ENCODE measurements at regions not wholly inside any gene's neighbourhood (a gene's known extent, or its start where the extent isn't known, plus 50 kb on each side); places are given as distances from the start of the nearest gene placed in this dataset.

DNA sequence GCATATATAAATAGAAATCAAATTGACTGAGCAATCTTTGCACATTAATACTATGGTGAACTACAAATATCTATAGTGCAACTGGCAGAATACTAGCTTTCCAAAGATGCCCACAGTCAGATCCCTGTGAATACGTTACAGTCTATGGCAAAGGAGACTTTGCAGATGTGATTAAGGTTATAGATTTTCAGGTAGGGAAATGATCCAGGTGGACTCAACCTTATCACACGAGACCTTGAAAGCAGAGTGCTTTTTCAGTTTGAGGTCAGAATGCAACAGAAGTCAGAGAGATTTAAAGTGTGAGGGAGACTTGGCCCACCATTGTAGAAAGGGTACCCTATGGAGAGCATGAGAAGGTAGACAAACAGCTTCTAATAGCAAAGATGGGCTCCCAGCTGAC is 122.6 kb downstream of the TRIB2 start:
- TF ChIP-seq, protein P1, sequence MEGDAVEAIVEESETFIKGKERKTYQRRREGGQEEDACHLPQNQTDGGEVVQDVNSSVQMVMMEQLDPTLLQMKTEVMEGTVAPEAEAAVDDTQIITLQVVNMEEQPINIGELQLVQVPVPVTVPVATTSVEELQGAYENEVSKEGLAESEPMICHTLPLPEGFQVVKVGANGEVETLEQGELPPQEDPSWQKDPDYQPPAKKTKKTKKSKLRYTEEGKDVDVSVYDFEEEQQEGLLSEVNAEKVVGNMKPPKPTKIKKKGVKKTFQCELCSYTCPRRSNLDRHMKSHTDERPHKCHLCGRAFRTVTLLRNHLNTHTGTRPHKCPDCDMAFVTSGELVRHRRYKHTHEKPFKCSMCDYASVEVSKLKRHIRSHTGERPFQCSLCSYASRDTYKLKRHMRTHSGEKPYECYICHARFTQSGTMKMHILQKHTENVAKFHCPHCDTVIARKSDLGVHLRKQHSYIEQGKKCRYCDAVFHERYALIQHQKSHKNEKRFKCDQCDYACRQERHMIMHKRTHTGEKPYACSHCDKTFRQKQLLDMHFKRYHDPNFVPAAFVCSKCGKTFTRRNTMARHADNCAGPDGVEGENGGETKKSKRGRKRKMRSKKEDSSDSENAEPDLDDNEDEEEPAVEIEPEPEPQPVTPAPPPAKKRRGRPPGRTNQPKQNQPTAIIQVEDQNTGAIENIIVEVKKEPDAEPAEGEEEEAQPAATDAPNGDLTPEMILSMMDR (IDR thresholded peaks at IDR 0.05): no peak
- no peak for TF ChIP-seq POLR2A (IDR thresholded peaks at IDR 0.05)

Data from right lobe of liver (tissue), 4 donors.